Hepatocyte (in vitro differentiated cells): ENCODE measurements at regions not wholly inside any gene's neighbourhood (a gene's known extent, or its start where the extent isn't known, plus 50 kb on each side); places are given as distances from the start of the nearest gene placed in this dataset.

Experiments used
- DNase-seq: peaks from one replicate; pipeline ENCODE4 v3.0.0-alpha.2; 2016; ENCODE audit warnings: low spot score
- H2AFZ ChIP-seq: fragments of 200-600 bp; sonication (generic); 2 replicates; pipeline ENCODE4 v1.6.0; 2016; ENCODE audit warnings: antibody characterized with exemption, mild to moderate bottlenecking
- H3K27ac ChIP-seq: fragments of 200-600 bp; sonication (generic); 2 replicates; pipeline ENCODE4 v1.5.1; 2016; ENCODE audit warnings: mild to moderate bottlenecking
- H3K27me3 ChIP-seq: fragments of 200-600 bp; sonication (generic); 2 replicates; pipeline ENCODE4 v1.6.1; 2016
- H3K36me3 ChIP-seq: fragments of 200-600 bp; sonication (generic); replicated peaks from 2 replicates; pipeline ENCODE4 v1.5.1; 2016; ENCODE audit warnings: low read depth; ENCODE audit not compliant: insufficient read depth
- H3K4me1 ChIP-seq: fragments of 200-600 bp; sonication (generic); 2 replicates; pipeline ENCODE4 v1.5.1; 2016; ENCODE audit warnings: mild to moderate bottlenecking, moderate library complexity; ENCODE audit not compliant: insufficient read depth
- H3K4me2 ChIP-seq: fragments of 200-600 bp; sonication (generic); 2 replicates; pipeline ENCODE4 v1.6.0; 2016
- H3K4me3 ChIP-seq: fragments of 200-600 bp; sonication (generic); 2 replicates; pipeline ENCODE4 v1.5.1; 2016; ENCODE audit warnings: mild to moderate bottlenecking
- H3K79me2 ChIP-seq: fragments of 200-600 bp; sonication (generic); 2 replicates; pipeline ENCODE4 v1.6.0; 2017; ENCODE audit warnings: mild to moderate bottlenecking
- H3K9me2 ChIP-seq: fragments of 200-600 bp; sonication (generic); replicated peaks from 2 replicates; pipeline ENCODE4 v1.6.0; 2017; ENCODE audit warnings: mild to moderate bottlenecking; ENCODE audit not compliant: insufficient read depth
- H3K9me3 ChIP-seq: fragments of 200-600 bp; sonication (generic); 2 replicates; pipeline ENCODE4 v1.5.1; 2016; ENCODE audit warnings: low read depth, mild to moderate bottlenecking
- H4K20me1 ChIP-seq: fragments of 200-600 bp; sonication (generic); 2 replicates; pipeline ENCODE4 v1.6.0; 2016; ENCODE audit warnings: mild to moderate bottlenecking; ENCODE audit not compliant: insufficient read depth, poor library complexity, severe bottlenecking
- EZH2 ChIP-seq: fragments of 200-600 bp; sonication (generic); IDR thresholded peaks from 2 replicates; pipeline ENCODE4 v1.6.1; 2016; ENCODE audit warnings: antibody characterized with exemption, mild to moderate bottlenecking, borderline replicate concordance
- EZH2phosphoT487 ChIP-seq: fragments of 200-600 bp; sonication (generic); IDR thresholded peaks from one replicate; pipeline ENCODE4 v1.6.1; 2018; ENCODE audit warnings: antibody characterized with exemption, mild to moderate bottlenecking, low read depth, moderate library complexity; ENCODE audit not compliant: unreplicated experiment, severe bottlenecking
- WGBS: methylation state at CpG from one replicate; pipeline ENCODE4 v1.1.6; 2016; ENCODE audit warnings: low lambda C conversion rate; ENCODE audit errors: missing lambda C conversion rate; 5-methylcytosine and 5-hydroxymethylcytosine counted together
- TF ChIP-seq, protein P1 (sequence below): fragments of 200-600 bp; sonication (generic); IDR thresholded peaks from 2 replicates; pipeline ENCODE4 v1.5.1; 2016; ENCODE audit warnings: antibody characterized with exemption, mild to moderate bottlenecking; ENCODE audit not compliant: poor library complexity

GRCh38 chr22:27576815-27577573 is 224.6 kb downstream of the MN1 start:
- no peak overlapping the region for H2AFZ ChIP-seq
- no peak overlapping the region for H3K4me2 ChIP-seq
- peak overlapping the region; percentile 56 for H3K27ac ChIP-seq
- H3K79me2 ChIP-seq = no peaks in the 10 kb centered on the region
- no peaks in the 10 kb centered on the region for H3K36me3 ChIP-seq
- H4K20me1 ChIP-seq = no peaks in the 10 kb centered on the region
- TF ChIP-seq, protein P1, sequence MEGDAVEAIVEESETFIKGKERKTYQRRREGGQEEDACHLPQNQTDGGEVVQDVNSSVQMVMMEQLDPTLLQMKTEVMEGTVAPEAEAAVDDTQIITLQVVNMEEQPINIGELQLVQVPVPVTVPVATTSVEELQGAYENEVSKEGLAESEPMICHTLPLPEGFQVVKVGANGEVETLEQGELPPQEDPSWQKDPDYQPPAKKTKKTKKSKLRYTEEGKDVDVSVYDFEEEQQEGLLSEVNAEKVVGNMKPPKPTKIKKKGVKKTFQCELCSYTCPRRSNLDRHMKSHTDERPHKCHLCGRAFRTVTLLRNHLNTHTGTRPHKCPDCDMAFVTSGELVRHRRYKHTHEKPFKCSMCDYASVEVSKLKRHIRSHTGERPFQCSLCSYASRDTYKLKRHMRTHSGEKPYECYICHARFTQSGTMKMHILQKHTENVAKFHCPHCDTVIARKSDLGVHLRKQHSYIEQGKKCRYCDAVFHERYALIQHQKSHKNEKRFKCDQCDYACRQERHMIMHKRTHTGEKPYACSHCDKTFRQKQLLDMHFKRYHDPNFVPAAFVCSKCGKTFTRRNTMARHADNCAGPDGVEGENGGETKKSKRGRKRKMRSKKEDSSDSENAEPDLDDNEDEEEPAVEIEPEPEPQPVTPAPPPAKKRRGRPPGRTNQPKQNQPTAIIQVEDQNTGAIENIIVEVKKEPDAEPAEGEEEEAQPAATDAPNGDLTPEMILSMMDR = no peak
- TF ChIP-seq EZH2phosphoT487 (no peak), EZH2 (no peak)
- H3K4me1 ChIP-seq = peaks cover 2% of the 10 kb centered on the region
- no peaks in the 10 kb centered on the region for H3K9me3 ChIP-seq
- H3K27me3 ChIP-seq = no peaks in the 10 kb centered on the region
- H3K4me3 ChIP-seq = no peak overlapping the region
- whole genome bisulfite sequencing = 51% methylated on average over 20 of the region's 20 CpGs
- H3K9me2 ChIP-seq = no peaks in the 10 kb centered on the region
- peak; percentile 64 for DNase-seq

DNA sequence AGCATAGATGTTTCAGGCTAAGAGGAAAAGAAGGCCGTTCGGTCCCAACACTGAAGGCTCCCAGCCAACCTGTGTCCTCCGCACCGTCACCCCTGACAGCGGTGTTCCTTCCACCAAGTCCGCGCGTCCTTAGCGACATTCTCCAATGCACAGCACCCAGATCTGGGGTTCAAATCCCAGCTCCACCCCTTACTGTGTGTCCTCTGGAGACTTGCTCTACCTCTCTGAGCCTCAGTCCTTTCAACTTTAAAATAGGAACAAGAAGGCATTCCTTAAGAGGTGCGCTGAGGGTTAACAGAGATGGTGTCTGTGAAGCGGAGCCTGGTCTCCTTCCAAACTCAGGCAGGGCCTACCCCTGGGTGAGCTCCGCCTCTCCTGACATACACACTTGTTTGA is 224.0 kb downstream of the MN1 start:
- no peaks in the 10 kb centered on the region for H3K36me3 ChIP-seq
- H3K9me2 ChIP-seq = no peaks in the 10 kb centered on the region
- no peak overlapping the region for H3K4me3 ChIP-seq
- H4K20me1 ChIP-seq = no peaks in the 10 kb centered on the region
- H3K27ac ChIP-seq = peak overlapping the region; percentile 56
- no peak overlapping the region for H2AFZ ChIP-seq
- H3K4me1 ChIP-seq = peaks cover 4% of the 10 kb centered on the region
- DNase-seq = no peak
- no peaks in the 10 kb centered on the region for H3K9me3 ChIP-seq
- H3K4me2 ChIP-seq = no peak overlapping the region
- no peaks in the 10 kb centered on the region for H3K27me3 ChIP-seq
- TF ChIP-seq, protein P1 = no peak
- TF ChIP-seq EZH2phosphoT487 = no peak
- TF ChIP-seq EZH2 = no peak
- no peaks in the 10 kb centered on the region for H3K79me2 ChIP-seq
- 95% methylated on average over 12 of the region's 12 CpGs for WGBS

GRCh38 chr22:27578937-27579617 is 222.5 kb downstream of the MN1 start:
- H4K20me1 ChIP-seq = no peaks in the 10 kb centered on the region
- H3K36me3 ChIP-seq = no peaks in the 10 kb centered on the region
- no peak overlapping the region for H3K4me3 ChIP-seq
- H2AFZ ChIP-seq = no peak overlapping the region
- 81% methylated on average over 6 of the region's 6 CpGs for WGBS
- H3K4me2 ChIP-seq = no peak overlapping the region
- H3K27me3 ChIP-seq = no peaks in the 10 kb centered on the region
- TF ChIP-seq, protein P1 = no peak
- TF ChIP-seq EZH2phosphoT487 (no peak), EZH2 (no peak)
- H3K4me1 ChIP-seq = peaks cover 4% of the 10 kb centered on the region
- DNase-seq = no peak
- H3K27ac ChIP-seq = no peak overlapping the region
- H3K9me3 ChIP-seq = no peaks in the 10 kb centered on the region
- H3K79me2 ChIP-seq = no peaks in the 10 kb centered on the region
- no peaks in the 10 kb centered on the region for H3K9me2 ChIP-seq
